ENCODE measurements at regions not wholly inside any gene's neighbourhood (a gene's known extent, or its start where the extent isn't known, plus 50 kb on each side); places are given as distances from the start of the nearest gene placed in this dataset.

DNA sequence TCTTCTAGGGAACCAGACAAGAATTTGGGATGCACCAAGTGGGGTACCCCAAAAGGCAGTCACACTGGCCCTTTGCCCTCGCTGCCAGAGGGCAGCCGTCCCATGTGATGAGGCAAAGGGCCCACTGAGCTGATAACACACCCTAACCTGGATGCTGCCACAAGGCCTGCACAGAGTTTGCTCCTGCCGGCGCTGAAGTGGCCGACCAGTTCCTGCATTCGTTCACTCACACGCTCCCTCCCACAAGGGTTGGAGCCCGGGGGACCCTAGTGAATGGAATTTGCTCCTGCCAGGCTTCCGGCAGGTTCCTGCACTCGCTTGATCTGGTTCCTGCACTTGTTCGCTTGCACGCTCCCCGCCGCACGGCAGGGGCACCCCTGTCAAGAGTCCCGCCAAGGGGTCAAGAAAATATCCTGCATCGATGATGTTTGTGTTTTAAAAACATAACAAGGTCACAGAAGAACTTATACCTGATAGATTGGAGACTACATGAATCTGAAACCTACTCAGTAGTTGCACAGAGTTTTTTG is 296.4 kb upstream of the VCX start:
- H3K4me3 Mint-ChIP-seq: no peak overlapping the region
- no peaks in the 10 kb centered on the region for H3K36me3 Mint-ChIP-seq (ENCODE audit: low read depth)
- no peak overlapping the region for H3K27ac Mint-ChIP-seq
- H3K9me3 Mint-ChIP-seq: peaks cover 12% of the 10 kb centered on the region
- TF ChIP-seq, protein P1, sequence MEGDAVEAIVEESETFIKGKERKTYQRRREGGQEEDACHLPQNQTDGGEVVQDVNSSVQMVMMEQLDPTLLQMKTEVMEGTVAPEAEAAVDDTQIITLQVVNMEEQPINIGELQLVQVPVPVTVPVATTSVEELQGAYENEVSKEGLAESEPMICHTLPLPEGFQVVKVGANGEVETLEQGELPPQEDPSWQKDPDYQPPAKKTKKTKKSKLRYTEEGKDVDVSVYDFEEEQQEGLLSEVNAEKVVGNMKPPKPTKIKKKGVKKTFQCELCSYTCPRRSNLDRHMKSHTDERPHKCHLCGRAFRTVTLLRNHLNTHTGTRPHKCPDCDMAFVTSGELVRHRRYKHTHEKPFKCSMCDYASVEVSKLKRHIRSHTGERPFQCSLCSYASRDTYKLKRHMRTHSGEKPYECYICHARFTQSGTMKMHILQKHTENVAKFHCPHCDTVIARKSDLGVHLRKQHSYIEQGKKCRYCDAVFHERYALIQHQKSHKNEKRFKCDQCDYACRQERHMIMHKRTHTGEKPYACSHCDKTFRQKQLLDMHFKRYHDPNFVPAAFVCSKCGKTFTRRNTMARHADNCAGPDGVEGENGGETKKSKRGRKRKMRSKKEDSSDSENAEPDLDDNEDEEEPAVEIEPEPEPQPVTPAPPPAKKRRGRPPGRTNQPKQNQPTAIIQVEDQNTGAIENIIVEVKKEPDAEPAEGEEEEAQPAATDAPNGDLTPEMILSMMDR (IDR thresholded peaks at IDR 0.05; ENCODE audit: unreplicated experiment in 3 of 3): no peak
- H3K4me1 Mint-ChIP-seq: peaks cover 14% of the 10 kb centered on the region
- no peaks in the 10 kb centered on the region for H3K27me3 Mint-ChIP-seq (ENCODE audit: low read depth)

DNA sequence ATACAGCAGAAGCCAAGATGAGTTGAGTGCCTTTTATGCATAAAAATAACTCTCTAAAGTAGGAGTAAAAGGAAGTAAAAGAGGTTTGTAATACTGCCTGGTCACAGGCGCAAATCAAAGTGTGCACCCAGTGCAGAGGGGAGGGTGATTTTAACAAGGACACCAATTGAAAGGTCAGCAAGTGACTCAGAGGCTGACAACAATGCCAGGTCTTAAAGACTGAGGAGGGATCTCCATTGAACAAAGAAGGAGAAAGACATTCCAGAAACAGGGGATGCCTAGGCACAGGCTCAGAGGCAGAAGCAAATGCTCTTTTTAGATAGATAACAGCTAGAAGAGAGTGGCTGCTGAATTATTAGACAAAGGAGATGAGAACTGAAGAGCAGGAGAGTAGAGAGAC is 297.4 kb upstream of the VCX start:
- H3K27ac Mint-ChIP-seq: no peak overlapping the region
- no peak overlapping the region for H3K4me3 Mint-ChIP-seq
- H3K9me3 Mint-ChIP-seq: peaks cover 16% of the 10 kb centered on the region
- H3K4me1 Mint-ChIP-seq: peaks cover 14% of the 10 kb centered on the region
- no peaks in the 10 kb centered on the region for H3K36me3 Mint-ChIP-seq (ENCODE audit: low read depth)
- H3K27me3 Mint-ChIP-seq (ENCODE audit: low read depth): no peaks in the 10 kb centered on the region
- TF ChIP-seq, protein P1 (IDR thresholded peaks at IDR 0.05; ENCODE audit: unreplicated experiment in 3 of 3): no peak

DNA sequence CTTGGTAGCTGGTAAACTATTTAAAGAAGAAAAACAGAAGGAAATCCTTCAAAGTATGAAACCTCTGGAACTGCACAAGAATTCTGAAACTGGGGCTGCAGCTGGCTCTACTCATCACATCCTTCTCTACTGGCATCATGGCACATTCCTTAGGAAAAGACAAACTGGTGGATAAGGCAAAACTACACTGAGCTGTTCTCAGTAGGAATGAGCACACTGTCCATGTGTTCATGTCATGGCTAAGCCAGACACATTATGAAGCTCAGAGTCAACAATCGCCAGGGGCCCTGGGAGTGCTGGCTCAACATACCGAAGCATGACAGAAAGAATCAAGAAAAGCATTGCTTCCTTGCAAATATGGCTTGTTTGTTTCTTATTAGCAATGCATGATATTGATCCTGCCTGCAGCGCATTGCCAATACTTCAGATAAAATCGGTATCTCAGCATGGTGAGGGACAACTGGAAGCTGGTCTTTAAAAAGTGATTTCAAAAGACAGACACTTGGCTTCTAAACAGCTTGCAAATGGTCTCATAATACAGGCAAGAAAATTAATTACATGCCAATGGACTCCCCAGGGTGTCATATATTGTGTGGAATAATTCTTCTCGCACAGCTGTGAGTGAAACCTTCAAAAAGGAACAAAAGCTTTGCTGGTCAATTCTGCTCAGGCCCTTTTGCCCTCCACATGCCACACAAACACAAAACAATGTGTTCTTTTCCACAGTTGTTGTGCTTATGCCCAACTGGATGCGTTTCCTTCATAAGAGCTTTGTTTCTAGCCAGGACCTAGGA is 300.2 kb upstream of the VCX start:
- Mint-ChIP-seq H3K4me3 (no peak overlapping the region), H3K36me3 (ENCODE audit: low read depth) (no peaks in the 10 kb centered on the region), H3K9me3 (peaks cover 31% of the 10 kb centered on the region), H3K4me1 (peaks cover 14% of the 10 kb centered on the region), H3K27me3 (ENCODE audit: low read depth) (no peaks in the 10 kb centered on the region), H3K27ac (peak overlapping the region; percentile 1 to 37 (median 8))
- TF ChIP-seq, protein P1 (IDR thresholded peaks at IDR 0.05; ENCODE audit: unreplicated experiment in 3 of 3): no peak

DNA sequence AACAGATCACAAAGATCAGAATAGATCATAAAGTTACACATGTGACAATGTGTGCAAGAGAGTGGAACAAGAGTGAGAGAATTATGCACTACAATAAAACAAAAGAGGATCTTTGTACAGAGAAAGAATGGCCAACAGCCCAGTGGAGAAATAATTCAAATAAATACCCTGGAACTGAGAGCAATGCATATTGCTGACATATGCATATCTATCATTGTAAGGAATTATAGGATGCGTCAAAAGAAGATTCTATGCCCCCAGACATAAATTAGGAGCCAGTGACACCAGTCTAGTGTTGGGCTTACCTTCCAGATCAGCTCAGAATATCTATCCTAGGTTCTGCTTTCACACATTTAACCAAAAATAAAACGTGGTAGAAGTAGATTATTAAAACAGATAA is 320.1 kb upstream of the VCX start:
- Mint-ChIP-seq H3K4me3 (no peak overlapping the region), H3K9me3 (peaks cover 26% of the 10 kb centered on the region), H3K36me3 (ENCODE audit: low read depth) (no peaks in the 10 kb centered on the region), H3K27ac (no peak overlapping the region), H3K27me3 (ENCODE audit: low read depth) (no peaks in the 10 kb centered on the region), H3K4me1 (no peaks in the 10 kb centered on the region)
- TF ChIP-seq, protein P1 (IDR thresholded peaks at IDR 0.05; ENCODE audit: unreplicated experiment in 3 of 3): no peak

DNA sequence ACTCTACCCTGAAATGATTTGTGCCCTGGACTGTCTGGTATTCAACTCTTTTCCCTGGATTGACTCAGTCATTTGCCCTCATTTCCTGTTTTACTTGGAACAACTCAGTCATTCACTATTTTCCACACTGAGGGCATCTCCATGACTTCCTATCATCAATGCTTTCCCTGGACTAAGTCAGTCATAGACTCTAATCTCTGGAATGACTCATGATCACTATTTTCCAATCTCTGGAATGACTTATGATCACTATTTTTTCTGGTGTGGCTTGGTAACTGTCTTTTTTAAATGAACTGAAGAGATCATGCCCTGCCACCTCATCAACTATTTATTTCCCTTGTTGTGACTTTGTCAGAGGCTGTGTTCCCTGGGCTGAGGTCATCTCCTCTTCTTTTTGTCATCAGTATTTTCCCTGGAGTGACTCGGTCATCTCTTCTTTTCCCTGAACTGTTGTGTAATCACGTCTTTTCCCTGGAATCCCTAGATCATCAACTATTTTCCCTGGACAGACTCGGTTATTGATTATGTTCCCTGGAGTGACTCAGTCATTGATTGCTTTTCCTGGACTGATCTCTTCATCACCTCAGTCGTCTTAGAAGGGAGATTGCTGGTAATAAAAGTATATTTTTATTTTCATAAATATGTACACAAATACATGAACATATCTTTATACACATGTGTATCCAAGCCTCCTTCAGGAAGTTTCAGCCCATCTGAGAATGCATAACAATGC is 327.1 kb upstream of the VCX start:
- Mint-ChIP-seq H3K4me3 (no peak overlapping the region), H3K27ac (no peak overlapping the region), H3K36me3 (ENCODE audit: low read depth) (no peaks in the 10 kb centered on the region), H3K9me3 (no peaks in the 10 kb centered on the region), H3K4me1 (no peaks in the 10 kb centered on the region), H3K27me3 (ENCODE audit: low read depth) (no peaks in the 10 kb centered on the region)
- TF ChIP-seq, protein P1 (IDR thresholded peaks at IDR 0.05; ENCODE audit: unreplicated experiment in 3 of 3): no peak

Data from nephron (organoid).